ENCODE measurements at regions not wholly inside any gene's neighbourhood (a gene's known extent, or its start where the extent isn't known, plus 50 kb on each side); places are given as distances from the start of the nearest gene placed in this dataset.

DNA sequence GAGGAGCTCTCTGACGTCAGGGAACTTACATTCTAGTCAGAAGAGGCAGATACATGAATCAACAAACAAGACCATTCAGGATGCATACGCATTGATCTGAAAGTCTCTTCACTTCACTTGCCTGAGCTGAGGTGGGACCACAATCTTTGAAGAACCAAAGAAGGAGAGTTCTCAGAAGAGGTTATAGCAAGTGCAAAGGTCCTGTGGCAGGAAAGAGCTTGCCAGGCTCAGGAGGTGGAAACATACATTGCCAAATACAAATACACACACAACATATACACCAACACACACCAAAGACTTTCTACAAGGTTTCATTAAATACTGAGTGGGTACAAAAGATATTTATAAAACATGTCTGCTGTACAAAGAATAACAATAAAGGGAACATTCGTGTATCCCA lies 86.8 kb upstream of the GJB5 start:
- no peaks in the 10 kb centered on the region for H3K9me1 ChIP-seq (ENCODE audit: control insufficient read depth, insufficient read depth, low read length)
- FAIRE-seq, result no peak
- no peak for DNase-seq (ENCODE audit: extremely low read depth in 1 of 4, low spot score in 3 of 4)
- BruUV-seq (replicated peaks), result no TSS peak
- 4% methylated on average over 3 of the region's 3 CpGs for WGBS (ENCODE audit: insufficient coverage, low coverage, missing lambda C conversion rate)
- H2AFZ ChIP-seq (ENCODE audit: low read depth, low read length), result no peak overlapping the region
- no peak overlapping the region for H3K9ac ChIP-seq (ENCODE audit: insufficient read depth in 1 of 2, low read depth in 2 of 2, low read length in 2 of 2)
- H4K20me1 ChIP-seq (replicated peaks; ENCODE audit: control insufficient read depth, insufficient read depth, low read length), result no peaks in the 10 kb centered on the region
- no peaks in the 10 kb centered on the region for H3K9me3 ChIP-seq (replicated peaks; ENCODE audit: control insufficient read depth, insufficient read depth, low read depth, low read length)
- in situ Hi-C loops (cut with MboI) (no loop called here), intact Hi-C loops (cut with micrococcal nuclease) (no loop called here)
- no peaks in the 10 kb centered on the region for H3K79me2 ChIP-seq (ENCODE audit: control insufficient read depth, insufficient read depth, low read length)
- H3K4me1 ChIP-seq (replicated peaks in 1 of 2; ENCODE audit: control insufficient read depth in 2 of 2, insufficient read depth in 2 of 2, low read length in 2 of 2), result peaks cover 0 to 3% of the 10 kb centered on the region in 2 experiments; a peak in 2 of 5 replicates
- ATAC-seq, result no peak
- no peaks in the 10 kb centered on the region for H3K27me3 ChIP-seq (ENCODE audit: control insufficient read depth in 2 of 2, insufficient read depth in 2 of 2, low read length in 2 of 2)
- CTCF ChIA-PET (ENCODE audit: low intra/inter-chr PET ratio), result no interaction called here
- TF ChIP-seq RBM25 (IDR thresholded peaks at IDR 0.05; ENCODE audit: low read depth, low read length, severe bottlenecking) (peak; percentile 69), NFATC3 (IDR thresholded peaks at IDR 0.05) (no peak)
- no peaks in the 10 kb centered on the region for H3K36me3 ChIP-seq (ENCODE audit: control insufficient read depth, insufficient read depth, low read length)
- H3K27ac ChIP-seq (ENCODE audit: extremely low read depth, low read depth, low read length), result no peak overlapping the region
- no peak overlapping the region for H3K4me2 ChIP-seq (ENCODE audit: insufficient read depth, low read length)
- H3K4me3 ChIP-seq, result no peak overlapping the region
- POLR2A ChIA-PET, result no interaction called here

DNA sequence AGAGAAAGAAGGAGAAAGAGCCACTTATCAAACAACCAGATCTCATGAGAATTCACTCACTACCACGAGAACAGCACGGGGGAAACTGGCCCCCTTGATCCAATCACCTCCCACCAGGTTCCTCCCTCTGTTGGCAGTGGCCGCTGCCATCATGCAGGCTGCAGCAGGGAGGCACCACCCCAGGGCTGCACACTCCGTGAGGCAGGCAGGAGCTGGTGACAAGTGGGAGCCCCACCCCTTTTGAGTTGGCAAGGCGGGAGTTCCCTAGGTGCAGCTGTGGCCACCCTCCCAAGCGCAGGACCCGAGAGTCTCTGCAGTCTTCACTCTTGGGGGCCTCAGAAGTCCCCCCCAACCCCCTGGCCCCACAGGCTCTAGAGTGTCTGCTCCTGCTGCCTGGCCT lies 83.9 kb upstream of the GJB5 start:
- ChIA-PET CTCF (ENCODE audit: low intra/inter-chr PET ratio) (no interaction called here), POLR2A (interaction anchor here (0.6 kb wide), 1 partner anchor 19 kb away, joined by 3 read pairs; no protein-coding TSS in a partner anchor)
- in situ Hi-C loops (cut with MboI) (no loop called here), intact Hi-C loops (cut with micrococcal nuclease) (no loop called here)
- no TSS peak for BruUV-seq (replicated peaks)
- Histone ChIP-seq H3K9me3 (replicated peaks; ENCODE audit: control insufficient read depth, insufficient read depth, low read depth, low read length) (no peaks in the 10 kb centered on the region), H3K27me3 (ENCODE audit: control insufficient read depth in 2 of 2, insufficient read depth in 2 of 2, low read length in 2 of 2) (no peaks in the 10 kb centered on the region), H3K36me3 (ENCODE audit: control insufficient read depth, insufficient read depth, low read length) (no peaks in the 10 kb centered on the region), H3K4me2 (ENCODE audit: insufficient read depth, low read length) (no peak overlapping the region), H2AFZ (ENCODE audit: low read depth, low read length) (no peak overlapping the region), H3K79me2 (ENCODE audit: control insufficient read depth, insufficient read depth, low read length) (no peaks in the 10 kb centered on the region), H3K4me3 (no peak overlapping the region), H3K9me1 (ENCODE audit: control insufficient read depth, insufficient read depth, low read length) (no peaks in the 10 kb centered on the region), H4K20me1 (replicated peaks; ENCODE audit: control insufficient read depth, insufficient read depth, low read length) (no peaks in the 10 kb centered on the region), H3K9ac (ENCODE audit: insufficient read depth in 1 of 2, low read depth in 2 of 2, low read length in 2 of 2) (no peak overlapping the region), H3K4me1 (replicated peaks in 1 of 2; ENCODE audit: control insufficient read depth in 2 of 2, insufficient read depth in 2 of 2, low read length in 2 of 2) (no peaks in the 10 kb centered on the region), H3K27ac (ENCODE audit: extremely low read depth, low read depth, low read length) (no peak overlapping the region)
- DNase-seq (ENCODE audit: extremely low read depth in 1 of 4, low spot score in 3 of 4) (no peak), ATAC-seq (no peak), FAIRE-seq (no peak)
- WGBS (ENCODE audit: insufficient coverage, low coverage, missing lambda C conversion rate), result 0% methylated on average over 7 of the region's 7 CpGs
- TF ChIP-seq ZNF57 (CRISPR knock-in tag; IDR thresholded peaks at IDR 0.05) (no peak), ZNF75A (CRISPR knock-in tag; IDR thresholded peaks at IDR 0.05) (no peak)
- TF ChIP-seq, protein P1, sequence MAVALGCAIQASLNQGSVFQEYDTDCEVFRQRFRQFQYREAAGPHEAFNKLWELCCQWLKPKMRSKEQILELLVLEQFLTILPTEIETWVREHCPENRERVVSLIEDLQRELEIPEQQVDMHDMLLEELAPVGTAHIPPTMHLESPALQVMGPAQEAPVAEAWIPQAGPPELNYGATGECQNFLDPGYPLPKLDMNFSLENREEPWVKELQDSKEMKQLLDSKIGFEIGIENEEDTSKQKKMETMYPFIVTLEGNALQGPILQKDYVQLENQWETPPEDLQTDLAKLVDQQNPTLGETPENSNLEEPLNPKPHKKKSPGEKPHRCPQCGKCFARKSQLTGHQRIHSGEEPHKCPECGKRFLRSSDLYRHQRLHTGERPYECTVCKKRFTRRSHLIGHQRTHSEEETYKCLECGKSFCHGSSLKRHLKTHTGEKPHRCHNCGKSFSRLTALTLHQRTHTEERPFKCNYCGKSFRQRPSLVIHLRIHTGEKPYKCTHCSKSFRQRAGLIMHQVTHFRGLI (CRISPR knock-in tag; IDR thresholded peaks at IDR 0.05), result no peak

Measured in K562 (cell line).